ENCODE measurements at regions not wholly inside any gene's neighbourhood (a gene's known extent, or its start where the extent isn't known, plus 50 kb on each side); places are given as distances from the start of the nearest gene placed in this dataset.
A peak's percentile ranks its signal among the peaks of the same experiment; 100 is the strongest.

DNA sequence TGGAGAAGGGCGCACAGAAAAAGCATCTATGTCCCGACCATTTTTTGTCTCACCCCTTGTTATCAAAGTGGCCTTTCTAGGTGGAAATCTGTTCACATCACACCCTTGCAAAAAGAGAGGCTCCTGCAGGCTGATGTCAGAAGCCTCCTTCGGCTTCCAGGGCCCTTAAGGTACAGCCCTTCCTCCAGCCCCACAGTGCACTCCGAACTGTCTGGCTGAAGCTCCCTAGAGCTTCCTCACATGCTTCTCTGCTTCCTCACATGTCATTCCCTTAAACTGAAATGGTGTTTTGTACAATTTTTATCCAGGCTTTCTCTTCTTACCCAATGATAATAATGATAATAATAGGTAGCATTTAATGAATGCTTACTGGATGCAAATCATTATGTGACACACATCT is 210.3 kb downstream of the INHBA start:
- DNase-seq (ENCODE audit: low spot score): no peak
- Histone ChIP-seq H3K36me3 (ENCODE audit: control insufficient read depth in 4 of 4, insufficient read depth in 3 of 4, low read depth in 1 of 4, low read length in 3 of 4) (no peaks in the 10 kb centered on the region), H3K9ac (ENCODE audit: low read depth in 1 of 2, low read length in 2 of 2) (no peak overlapping the region), H3K4me1 (ENCODE audit: control insufficient read depth in 4 of 4, insufficient read depth in 4 of 4, low read length in 3 of 4) (peaks cover 0 to 3% (median 0%) of the 10 kb centered on the region in 4 donors), H3K4me3 (ENCODE audit: low read depth in 1 of 3, low read length in 3 of 3) (no peak overlapping the region), H3K27me3 (ENCODE audit: control insufficient read depth in 4 of 4, insufficient read depth in 4 of 4, low read length in 3 of 4) (no peaks in the 10 kb centered on the region), H3K27ac (ENCODE audit: low read depth in 1 of 2, low read length in 2 of 2) (no peak overlapping the region), H3K9me3 (ENCODE audit: control insufficient read depth in 4 of 4, low read length in 3 of 4) (no peaks in the 10 kb centered on the region)
- WGBS: 87% methylated on average over 4 of the region's 4 CpGs
- TF ChIP-seq NR2F2 (IDR thresholded peaks at IDR 0.05): no peak
- no peak for TF ChIP-seq FOXA1 (IDR thresholded peaks at IDR 0.05)
- TF ChIP-seq SP1 (IDR thresholded peaks at IDR 0.05): no peak
- TF ChIP-seq, protein P1, sequence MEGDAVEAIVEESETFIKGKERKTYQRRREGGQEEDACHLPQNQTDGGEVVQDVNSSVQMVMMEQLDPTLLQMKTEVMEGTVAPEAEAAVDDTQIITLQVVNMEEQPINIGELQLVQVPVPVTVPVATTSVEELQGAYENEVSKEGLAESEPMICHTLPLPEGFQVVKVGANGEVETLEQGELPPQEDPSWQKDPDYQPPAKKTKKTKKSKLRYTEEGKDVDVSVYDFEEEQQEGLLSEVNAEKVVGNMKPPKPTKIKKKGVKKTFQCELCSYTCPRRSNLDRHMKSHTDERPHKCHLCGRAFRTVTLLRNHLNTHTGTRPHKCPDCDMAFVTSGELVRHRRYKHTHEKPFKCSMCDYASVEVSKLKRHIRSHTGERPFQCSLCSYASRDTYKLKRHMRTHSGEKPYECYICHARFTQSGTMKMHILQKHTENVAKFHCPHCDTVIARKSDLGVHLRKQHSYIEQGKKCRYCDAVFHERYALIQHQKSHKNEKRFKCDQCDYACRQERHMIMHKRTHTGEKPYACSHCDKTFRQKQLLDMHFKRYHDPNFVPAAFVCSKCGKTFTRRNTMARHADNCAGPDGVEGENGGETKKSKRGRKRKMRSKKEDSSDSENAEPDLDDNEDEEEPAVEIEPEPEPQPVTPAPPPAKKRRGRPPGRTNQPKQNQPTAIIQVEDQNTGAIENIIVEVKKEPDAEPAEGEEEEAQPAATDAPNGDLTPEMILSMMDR (IDR thresholded peaks at IDR 0.05; ENCODE audit: low read depth, low read length, missing input control): no peak
- no peak for TF ChIP-seq FOXA2 (IDR thresholded peaks at IDR 0.05)
- TF ChIP-seq, protein P2, sequence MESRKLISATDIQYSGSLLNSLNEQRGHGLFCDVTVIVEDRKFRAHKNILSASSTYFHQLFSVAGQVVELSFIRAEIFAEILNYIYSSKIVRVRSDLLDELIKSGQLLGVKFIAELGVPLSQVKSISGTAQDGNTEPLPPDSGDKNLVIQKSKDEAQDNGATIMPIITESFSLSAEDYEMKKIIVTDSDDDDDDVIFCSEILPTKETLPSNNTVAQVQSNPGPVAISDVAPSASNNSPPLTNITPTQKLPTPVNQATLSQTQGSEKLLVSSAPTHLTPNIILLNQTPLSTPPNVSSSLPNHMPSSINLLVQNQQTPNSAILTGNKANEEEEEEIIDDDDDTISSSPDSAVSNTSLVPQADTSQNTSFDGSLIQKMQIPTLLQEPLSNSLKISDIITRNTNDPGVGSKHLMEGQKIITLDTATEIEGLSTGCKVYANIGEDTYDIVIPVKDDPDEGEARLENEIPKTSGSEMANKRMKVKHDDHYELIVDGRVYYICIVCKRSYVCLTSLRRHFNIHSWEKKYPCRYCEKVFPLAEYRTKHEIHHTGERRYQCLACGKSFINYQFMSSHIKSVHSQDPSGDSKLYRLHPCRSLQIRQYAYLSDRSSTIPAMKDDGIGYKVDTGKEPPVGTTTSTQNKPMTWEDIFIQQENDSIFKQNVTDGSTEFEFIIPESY (IDR thresholded peaks at IDR 0.05): no peak
- TF ChIP-seq, protein P3, sequence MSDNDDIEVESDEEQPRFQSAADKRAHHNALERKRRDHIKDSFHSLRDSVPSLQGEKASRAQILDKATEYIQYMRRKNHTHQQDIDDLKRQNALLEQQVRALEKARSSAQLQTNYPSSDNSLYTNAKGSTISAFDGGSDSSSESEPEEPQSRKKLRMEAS (IDR thresholded peaks at IDR 0.05): no peak

- no peak for TF ChIP-seq HNF4G (IDR thresholded peaks at IDR 0.05)
- TF ChIP-seq, protein P1 (IDR thresholded peaks at IDR 0.05; ENCODE audit: low read depth, low read length, missing input control): no peak
- TF ChIP-seq NR2F2 (IDR thresholded peaks at IDR 0.05): peak; percentile 96
- no peak for TF ChIP-seq SP1 (IDR thresholded peaks at IDR 0.05)
- TF ChIP-seq, protein P2 (IDR thresholded peaks at IDR 0.05): no peak
- TF ChIP-seq TAF1 (conservative IDR thresholded peaks at IDR 0.05): no peak
- TF ChIP-seq EGR1 (IDR thresholded peaks at IDR 0.05; ENCODE audit: low read depth in 2 of 2): no peak
- no peak for TF ChIP-seq RAD21 (IDR thresholded peaks at IDR 0.05)
- Histone ChIP-seq H3K9me3 (ENCODE audit: control insufficient read depth in 4 of 4, low read length in 3 of 4) (no peaks in the 10 kb centered on the region), H3K4me1 (ENCODE audit: control insufficient read depth in 4 of 4, insufficient read depth in 4 of 4, low read length in 3 of 4) (peaks cover 0 to 3% (median 0%) of the 10 kb centered on the region in 4 donors), H3K27ac (ENCODE audit: low read depth in 1 of 2, low read length in 2 of 2) (no peak overlapping the region), H3K4me3 (ENCODE audit: low read depth in 1 of 3, low read length in 3 of 3) (no peak overlapping the region), H3K36me3 (ENCODE audit: control insufficient read depth in 4 of 4, insufficient read depth in 3 of 4, low read depth in 1 of 4, low read length in 3 of 4) (no peaks in the 10 kb centered on the region), H3K27me3 (ENCODE audit: control insufficient read depth in 4 of 4, insufficient read depth in 4 of 4, low read length in 3 of 4) (no peaks in the 10 kb centered on the region), H3K9ac (ENCODE audit: low read depth in 1 of 2, low read length in 2 of 2) (no peak overlapping the region)
- WGBS: 90% methylated on average over 3 of the region's 3 CpGs
- DNase-seq (ENCODE audit: low spot score): no peak
Observed at GRCh38 chr7:41491883-41492471, 210.9 kb downstream of the INHBA start.

Measured in liver (tissue), 8 donors.